T-cell (primary cell): ENCODE measurements at regions not wholly inside any gene's neighbourhood (a gene's known extent, or its start where the extent isn't known, plus 50 kb on each side); places are given as distances from the start of the nearest gene placed in this dataset.

Source experiments
- ATAC-seq, 4 experiments: fragments of 200-7000 bp in 3 of 4; fragments of 150-1000 bp in 1 of 4; cut with Tn5 transposase; replicated peaks in 1 of 4; 1 replicate in 3 of 4; 2 replicates in 1 of 4; pipeline ENCODE4 v1.10.0; 2021; ENCODE audit warnings: moderate library complexity in 3 of 4, mild to moderate bottlenecking in 2 of 4, moderate number of reproducible peaks in 1 of 4
- CTCF ChIA-PET, 2 donors: fragments of 300-600 bp; sonication (Branson Sonifier 250); formaldehyde crosslinking; loops; one replicate each; lab custom pipeline; 2022; ENCODE audit warnings: antibody characterized with exemption in 2 of 2; lab: Charles Lee
- POLR2A ChIA-PET, 2 donors: fragments of 300-600 bp; sonication (Branson Sonifier 250); formaldehyde crosslinking; loops; one replicate each; lab custom pipeline; 2022; ENCODE audit warnings: antibody characterized with exemption in 2 of 2; lab: Charles Lee
- DNase-seq, 35 experiments: peaks; one replicate each; pipeline versions ENCODE4 v3.0.0 to v3.0.0-alpha.2; 2013 to 2023
- H3K27ac ChIP-seq: one replicate; pipeline ENCODE4 v1.5.1; 2013; ENCODE audit warnings: low read length
- H3K27me3 ChIP-seq, 2 experiments: replicated peaks in 1 of 2; 1 replicate in 1 of 2; 2 replicates in 1 of 2; pipeline versions ENCODE4 v1.6.1 to v1.7.0; 2013; ENCODE audit warnings: low read length in 1 of 2, mixed read lengths in 1 of 2; ENCODE audit not compliant: control insufficient read depth in 2 of 2, insufficient read depth in 2 of 2; ENCODE audit errors: extremely low read depth in 1 of 2
- H3K36me3 ChIP-seq, 2 donors: 1 replicate in 1 of 2; 2 replicates in 1 of 2; pipeline versions ENCODE4 v1.6.1 to v1.7.0; 2013; ENCODE audit warnings: low read length in 1 of 2; ENCODE audit not compliant: control insufficient read depth in 2 of 2, insufficient read depth in 1 of 2; ENCODE audit errors: extremely low read depth in 1 of 2
- H3K4me1 ChIP-seq, 2 experiments: 1 replicate in 1 of 2; 2 replicates in 1 of 2; pipeline versions ENCODE4 v1.6.1 to v1.7.0; 2013; ENCODE audit warnings: low read length in 2 of 2, mixed read lengths in 1 of 2; ENCODE audit not compliant: insufficient read depth in 2 of 2, control insufficient read depth in 1 of 2; ENCODE audit errors: extremely low read depth in 1 of 2
- H3K4me3 ChIP-seq, 2 donors: 1 replicate in 1 of 2; 2 replicates in 1 of 2; pipeline versions ENCODE4 v1.5.1 to v1.7.0; 2013; ENCODE audit warnings: mild to moderate bottlenecking in 2 of 2, low read length in 1 of 2, moderate library complexity in 1 of 2; ENCODE audit not compliant: control insufficient read depth in 1 of 2; ENCODE audit errors: extremely low read depth in 1 of 2
- H3K9me3 ChIP-seq: 2 replicates; pipeline ENCODE4 v1.7.0; 2013
- H3K27ac Mint-ChIP-seq, 2 donors: one replicate each; pipeline ENCODE4 v1.8.0; 2020 to 2021; ENCODE audit warnings: mild to moderate bottlenecking in 2 of 2, mixed read lengths in 2 of 2
- H3K27me3 Mint-ChIP-seq, 2 donors: one replicate each; pipeline ENCODE4 v1.8.0; 2021 to 2022; ENCODE audit warnings: mixed read lengths in 2 of 2
- H3K36me3 Mint-ChIP-seq: one replicate; pipeline ENCODE4 v1.8.0; 2021; ENCODE audit warnings: mixed read lengths
- H3K4me1 Mint-ChIP-seq, 3 donors: one replicate each; pipeline ENCODE4 v1.8.0; 2020 to 2022; ENCODE audit warnings: mixed read lengths in 3 of 3, mild to moderate bottlenecking in 1 of 3
- H3K4me3 Mint-ChIP-seq, 3 donors: one replicate each; pipeline ENCODE4 v1.8.0; 2020 to 2022; ENCODE audit warnings: mild to moderate bottlenecking in 3 of 3, mixed read lengths in 3 of 3, moderate library complexity in 3 of 3
- H3K9me3 Mint-ChIP-seq, 3 donors: one replicate each; pipeline ENCODE4 v1.8.0; 2020 to 2022; ENCODE audit warnings: mixed read lengths in 3 of 3
- WGBS: methylation state at CpG from one replicate; pipeline ENCODE4 v1.1.5; 2013; ENCODE audit warnings: missing lambda C conversion rate; ENCODE audit not compliant: insufficient coverage; 5-methylcytosine and 5-hydroxymethylcytosine counted together

GRCh38 chr3:72183489-72183888 is 398.5 kb upstream of the PROK2 start:
- Histone ChIP-seq H3K9me3 (no peaks in the 10 kb centered on the region), H3K4me1 (no peaks in the 10 kb centered on the region), H3K27ac (no peak overlapping the region), H3K4me3 (no peak overlapping the region), H3K36me3 (no peaks in the 10 kb centered on the region), H3K27me3 (peaks cover 0 to 6% of the 10 kb centered on the region in 2 experiments)
- Mint-ChIP-seq H3K4me1 (no peaks in the 10 kb centered on the region), H3K36me3 (no peaks in the 10 kb centered on the region), H3K9me3 (no peaks in the 10 kb centered on the region), H3K27ac (no peak overlapping the region), H3K4me3 (no peak overlapping the region), H3K27me3 (peaks cover 10 to 13% of the 10 kb centered on the region in 2 donors)
- no peak for DNase-seq
- ChIA-PET POLR2A (no interaction called here), CTCF (no interaction called here)
- no CpG with 5 or more reads among the region's 5 CpGs for WGBS
- ATAC-seq: no peak

GRCh38 chr3:72182206-72182605 is 397.3 kb upstream of the PROK2 start:
- no peaks in the 10 kb centered on the region for H3K9me3 Mint-ChIP-seq
- H3K27ac Mint-ChIP-seq: no peak overlapping the region
- no peak overlapping the region for H3K4me3 ChIP-seq
- peaks cover 2 to 8% (median 5%) of the 10 kb centered on the region in 3 donors for H3K4me1 Mint-ChIP-seq
- peaks cover 0 to 15% of the 10 kb centered on the region in 2 experiments for H3K27me3 ChIP-seq
- ChIA-PET POLR2A (interaction anchor here in 1 of 2 donors (0.6 kb wide), 1 partner anchor 63 kb away, joined by 3 read pairs; no protein-coding TSS in a partner anchor), CTCF (no interaction called here)
- no peak for ATAC-seq
- no peak overlapping the region for H3K27ac ChIP-seq
- no peaks in the 10 kb centered on the region for H3K36me3 Mint-ChIP-seq
- no peaks in the 10 kb centered on the region for H3K36me3 ChIP-seq
- H3K9me3 ChIP-seq: no peaks in the 10 kb centered on the region
- no peak for DNase-seq
- peaks cover 0 to 9% of the 10 kb centered on the region in 2 experiments for H3K4me1 ChIP-seq
- peaks cover 12 to 13% of the 10 kb centered on the region in 2 donors for H3K27me3 Mint-ChIP-seq
- H3K4me3 Mint-ChIP-seq: no peak overlapping the region

- no peaks in the 10 kb centered on the region for H3K36me3 ChIP-seq
- no peak overlapping the region for H3K4me3 Mint-ChIP-seq
- H3K27ac Mint-ChIP-seq: no peak overlapping the region
- CTCF ChIA-PET: no interaction called here
- no peak for ATAC-seq
- H3K27me3 ChIP-seq: peaks cover 0 to 24% of the 10 kb centered on the region in 2 experiments
- no peak for DNase-seq
- H3K27ac ChIP-seq: no peak overlapping the region
- H3K9me3 ChIP-seq: no peaks in the 10 kb centered on the region
- peaks cover 0 to 14% of the 10 kb centered on the region in 2 experiments for H3K4me1 ChIP-seq
- peaks cover 8 to 16% (median 12%) of the 10 kb centered on the region in 3 donors for H3K4me1 Mint-ChIP-seq
- POLR2A ChIA-PET: no interaction called here
- WGBS: 96% methylated on average over 4 of the region's 5 CpGs
- H3K27me3 Mint-ChIP-seq: peaks cover 20 to 22% of the 10 kb centered on the region in 2 donors
- H3K4me3 ChIP-seq: no peak overlapping the region
- no peaks in the 10 kb centered on the region for H3K9me3 Mint-ChIP-seq
- no peaks in the 10 kb centered on the region for H3K36me3 Mint-ChIP-seq
Observed at GRCh38 chr3:72181251-72181650, 396.3 kb upstream of the PROK2 start.

- Mint-ChIP-seq H3K4me1 (peaks cover 8 to 16% (median 12%) of the 10 kb centered on the region in 3 donors), H3K36me3 (no peaks in the 10 kb centered on the region), H3K27ac (no peak overlapping the region), H3K4me3 (no peak overlapping the region), H3K27me3 (peaks cover 27 to 28% of the 10 kb centered on the region in 2 donors), H3K9me3 (no peaks in the 10 kb centered on the region)
- Histone ChIP-seq H3K36me3 (no peaks in the 10 kb centered on the region), H3K27ac (no peak overlapping the region), H3K9me3 (no peaks in the 10 kb centered on the region), H3K27me3 (peaks cover 0 to 27% of the 10 kb centered on the region in 2 experiments), H3K4me3 (no peak overlapping the region), H3K4me1 (peaks cover 0 to 14% of the 10 kb centered on the region in 2 experiments)
- ATAC-seq (no peak), DNase-seq (no peak)
- WGBS: no CpG with 5 or more reads among the region's 1 CpG
- ChIA-PET POLR2A (no interaction called here), CTCF (no interaction called here)
Observed at GRCh38 chr3:72180405-72180804, 395.5 kb upstream of the PROK2 start.

GRCh38 chr3:72179107-72179464 is 394.1 kb upstream of the PROK2 start:
- H3K9me3 ChIP-seq: no peaks in the 10 kb centered on the region
- peaks cover 25 to 29% of the 10 kb centered on the region in 2 donors for H3K27me3 Mint-ChIP-seq
- no peak for ATAC-seq

GRCh38 chr3:72178463-72179106 is 393.6 kb upstream of the PROK2 start:
- H3K27ac ChIP-seq: no peak overlapping the region
- WGBS: no CpG with 5 or more reads among the region's 3 CpGs
- POLR2A ChIA-PET: interaction anchor here in 1 of 2 donors (0.7 kb wide), 1 partner anchor 588 kb away, joined by 5 read pairs; no protein-coding TSS in a partner anchor
- H3K9me3 ChIP-seq: no peaks in the 10 kb centered on the region
- Mint-ChIP-seq H3K27ac (no peak overlapping the region), H3K4me1 (peaks cover 8 to 16% (median 12%) of the 10 kb centered on the region in 3 donors), H3K4me3 (peak overlapping the region in 1 of 3 donors; percentile 56), H3K27me3 (peaks cover 25 to 33% of the 10 kb centered on the region in 2 donors), H3K36me3 (no peaks in the 10 kb centered on the region), H3K9me3 (no peaks in the 10 kb centered on the region)
- no peak overlapping the region for H3K4me3 ChIP-seq
- peaks cover 0 to 27% of the 10 kb centered on the region in 2 experiments for H3K27me3 ChIP-seq
- DNase-seq: no peak
- H3K4me1 ChIP-seq: peaks cover 0 to 14% of the 10 kb centered on the region in 2 experiments
- no peak for ATAC-seq
- H3K36me3 ChIP-seq: no peaks in the 10 kb centered on the region
- CTCF ChIA-PET: no interaction called here

More at GRCh38 chr3:72179107-72179464, 394.1 kb upstream of the PROK2 start:
- Mint-ChIP-seq H3K4me1 (peaks cover 8 to 16% (median 12%) of the 10 kb centered on the region in 3 donors), H3K9me3 (no peaks in the 10 kb centered on the region), H3K4me3 (no peak overlapping the region), H3K36me3 (no peaks in the 10 kb centered on the region), H3K27ac (no peak overlapping the region)
- H3K4me1 ChIP-seq: peaks cover 0 to 14% of the 10 kb centered on the region in 2 experiments
- WGBS: no CpG with 5 or more reads among the region's 7 CpGs
- no peak overlapping the region for H3K27ac ChIP-seq
- ChIA-PET CTCF (no interaction called here), POLR2A (no interaction called here)
- no peak for DNase-seq
- peaks cover 0 to 27% of the 10 kb centered on the region in 2 experiments for H3K27me3 ChIP-seq
- no peak overlapping the region for H3K4me3 ChIP-seq
- H3K36me3 ChIP-seq: no peaks in the 10 kb centered on the region
